ENCODE measurements at regions not wholly inside any gene's neighbourhood (a gene's known extent, or its start where the extent isn't known, plus 50 kb on each side); places are given as distances from the start of the nearest gene placed in this dataset.

DNA sequence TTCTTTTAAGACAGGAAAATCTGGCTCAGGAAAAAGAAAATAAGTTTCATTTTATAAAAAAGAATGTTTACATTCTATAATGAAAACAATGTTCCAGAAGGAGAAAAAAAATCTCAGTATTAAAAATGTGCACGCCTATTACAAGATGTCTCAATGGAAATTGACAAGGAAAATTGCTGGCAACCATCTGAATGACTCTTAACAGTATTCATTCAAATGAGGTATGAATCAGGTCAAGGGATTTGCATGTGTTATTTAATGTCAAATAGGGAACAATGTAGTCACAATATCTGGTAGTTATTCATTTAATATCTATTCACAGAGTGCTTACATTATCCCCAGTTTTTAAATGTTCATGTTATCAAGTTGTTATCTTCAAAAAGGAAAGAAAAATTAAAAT lies 208.4 kb upstream of the TRAM1L1 start:
- no peaks in the 10 kb centered on the region for H3K27me3 Mint-ChIP-seq (ENCODE audit: low read depth)

More for the DNA sequence above, 208.4 kb upstream of the TRAM1L1 start:
- H3K9me3 Mint-ChIP-seq: peaks cover 0 to 2% of the 10 kb centered on the region in 2 experiments; a peak in 3 of 5 replicates
- Histone ChIP-seq H3K9me3 (ENCODE audit: control insufficient read depth, low read depth, low read length) (no peaks in the 10 kb centered on the region), H3K27me3 (ENCODE audit: insufficient read depth, low read length) (no peaks in the 10 kb centered on the region), H2BK120ac (ENCODE audit: low read depth, low read length, poor library complexity, severe bottlenecking) (no peak overlapping the region), H4K20me1 (ENCODE audit: control insufficient read depth, insufficient read depth, insufficient read length) (no peaks in the 10 kb centered on the region), H2AFZ (ENCODE audit: low read length) (no peak overlapping the region), H2BK12ac (ENCODE audit: insufficient read length, low read depth, low read length) (no peak overlapping the region), H3K79me2 (ENCODE audit: insufficient read depth, low read length) (no peaks in the 10 kb centered on the region), H3K4ac (ENCODE audit: low read depth, low read length) (no peak overlapping the region), H3K23me2 (ENCODE audit: insufficient read length, low read depth, low read length, poor library complexity, severe bottlenecking) (no peaks in the 10 kb centered on the region), H2BK20ac (ENCODE audit: low read depth, low read length, poor library complexity, severe bottlenecking) (no peak overlapping the region), H3K18ac (ENCODE audit: insufficient read length, low read depth, low read length) (no peak overlapping the region), H4K91ac (ENCODE audit: insufficient read length, low read depth, low read length) (no peak overlapping the region), H3K79me1 (ENCODE audit: insufficient read depth, low read depth, low read length, poor library complexity, severe bottlenecking) (no peaks in the 10 kb centered on the region), H3K27ac (ENCODE audit: insufficient read length, low read depth, low read length) (no peak overlapping the region), H3K14ac (ENCODE audit: insufficient read depth, low read length) (no peak overlapping the region), H2BK15ac (ENCODE audit: low read depth, low read length) (no peak overlapping the region), H3K4me1 (ENCODE audit: insufficient read depth, low read length) (peaks cover 2% of the 10 kb centered on the region; the same call in 1 of the 2 replicates), H4K8ac (replicated peaks; ENCODE audit: insufficient read length, low read depth, low read length) (no peak overlapping the region), H3K4me2 (ENCODE audit: insufficient read depth, insufficient read length, low read length) (no peak overlapping the region), H3K23ac (ENCODE audit: insufficient read length, low read depth, low read length) (no peak overlapping the region), H3K9ac (ENCODE audit: extremely low read depth, insufficient read length, low read length) (no peak overlapping the region), H3T11ph (ENCODE audit: low read length) (no peak overlapping the region), H2BK5ac (ENCODE audit: insufficient read length, low read length) (no peak overlapping the region), H4K5ac (ENCODE audit: insufficient read length, low read depth, low read length) (no peak overlapping the region), H2AK5ac (ENCODE audit: insufficient read length, low read length) (no peak overlapping the region), H3K56ac (ENCODE audit: insufficient read length, low read depth, low read length) (no peak overlapping the region)
- no peaks in the 10 kb centered on the region for H3K4me1 Mint-ChIP-seq
- DNase-seq: no peak
- WGBS (ENCODE audit: extremely low coverage, insufficient read length, low lambda C conversion rate): no CpG with 5 or more reads among the region's 1 CpG
- H3K36me3 Mint-ChIP-seq (ENCODE audit: insufficient read depth in 1 of 3, low read depth in 3 of 3): peaks cover 0 to 1% (median 0%) of the 10 kb centered on the region in 3 experiments; a peak in 1 of 7 replicates
- no peak overlapping the region for H3K4me3 Mint-ChIP-seq
- no peak overlapping the region for H3K27ac Mint-ChIP-seq
- TF ChIP-seq, protein P1, sequence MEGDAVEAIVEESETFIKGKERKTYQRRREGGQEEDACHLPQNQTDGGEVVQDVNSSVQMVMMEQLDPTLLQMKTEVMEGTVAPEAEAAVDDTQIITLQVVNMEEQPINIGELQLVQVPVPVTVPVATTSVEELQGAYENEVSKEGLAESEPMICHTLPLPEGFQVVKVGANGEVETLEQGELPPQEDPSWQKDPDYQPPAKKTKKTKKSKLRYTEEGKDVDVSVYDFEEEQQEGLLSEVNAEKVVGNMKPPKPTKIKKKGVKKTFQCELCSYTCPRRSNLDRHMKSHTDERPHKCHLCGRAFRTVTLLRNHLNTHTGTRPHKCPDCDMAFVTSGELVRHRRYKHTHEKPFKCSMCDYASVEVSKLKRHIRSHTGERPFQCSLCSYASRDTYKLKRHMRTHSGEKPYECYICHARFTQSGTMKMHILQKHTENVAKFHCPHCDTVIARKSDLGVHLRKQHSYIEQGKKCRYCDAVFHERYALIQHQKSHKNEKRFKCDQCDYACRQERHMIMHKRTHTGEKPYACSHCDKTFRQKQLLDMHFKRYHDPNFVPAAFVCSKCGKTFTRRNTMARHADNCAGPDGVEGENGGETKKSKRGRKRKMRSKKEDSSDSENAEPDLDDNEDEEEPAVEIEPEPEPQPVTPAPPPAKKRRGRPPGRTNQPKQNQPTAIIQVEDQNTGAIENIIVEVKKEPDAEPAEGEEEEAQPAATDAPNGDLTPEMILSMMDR (conservative IDR thresholded peaks at IDR 0.05): no peak

Data from H9 (cell line).